Pancreas (tissue), 10 donors: ENCODE measurements at regions not wholly inside any gene's neighbourhood (a gene's known extent, or its start where the extent isn't known, plus 50 kb on each side); places are given as distances from the start of the nearest gene placed in this dataset.

ENCODE experiments used
- ATAC-seq, 4 donors: fragments of 200-7000 bp; cut with Tn5 transposase; one replicate each; pipeline versions ENCODE4 v1.8.0 to v1.9.1; 2020; ENCODE audit warnings: mild to moderate bottlenecking in 4 of 4, moderate library complexity in 4 of 4
- DNase-seq, 6 donors: peaks; one replicate each; pipeline ENCODE4 v3.0.0-alpha.2; 2020
- FAIRE-seq: peaks from 2 replicates; lab custom pipeline; 2012; peaks lifted over from hg19 to GRCh38; lab: Jason Lieb, UNC
- H3K27ac ChIP-seq, 4 donors: fragments of 200-600 bp; sonication (generic); 1 replicate in 3 of 4; 2 replicates in 1 of 4; pipeline versions ENCODE4 v1.5.0 to v1.8.0; 2020
- H3K27me3 ChIP-seq, 4 donors: fragments of 200-600 bp; one replicate each; pipeline ENCODE4 v1.8.0; 2021
- H3K36me3 ChIP-seq, 3 donors: fragments of 200-600 bp; sonication (generic) in 1 of 3; one replicate each; pipeline versions ENCODE4 v1.5.0 to v1.8.0; 2020 to 2021
- H3K4me1 ChIP-seq, 3 donors: fragments of 200-600 bp; one replicate each; pipeline ENCODE4 v1.8.0; 2021
- H3K4me3 ChIP-seq, 4 donors: fragments of 200-600 bp; sonication (generic) in 2 of 4; one replicate each; pipeline versions ENCODE4 v1.5.0 to v1.8.0; 2020 to 2021
- H3K9me3 ChIP-seq, 4 donors: fragments of 200-600 bp; one replicate each; pipeline ENCODE4 v1.8.0; 2021
- CTCF ChIP-seq, 4 donors: fragments of 200-600 bp; sonication (generic) in 3 of 4; IDR thresholded peaks; one replicate each; pipeline versions ENCODE4 v1.5.0 to v1.8.0; 2021; ENCODE audit warnings: antibody characterized with exemption in 4 of 4
- WGBS, 2 donors: extraction: QIAGEN DNeasy Blood & Tissue Kit; methylation state at CpG; one replicate each; pipeline ENCODE4 v1.1.7; 2013; 5-methylcytosine and 5-hydroxymethylcytosine counted together
- intact Hi-C, 3 donors: fragments of 100-400 bp; cut with DNase I; formaldehyde crosslinking; loops; one replicate each; pipeline versions ENCODE4 v1.11.1 to v1.14.2; 2022
- donor health status: healthy with polysubstance abuse.
- donor health status: DM: no; HTN: no; CAD: no; lungs with moderate emphysema.
- donor health status: DM: no; HTN: no; CAD: no.
- donor health status: control.
- donor health status: control.
- donor health status: Bipolar disorder and iron deficiency.
- donor health status: DM: yes; HTN: yes; CAD: no.
- donor health status: DM: no; HTN: no; CAD: no.
- donor health status: DM: no; HTN: no; CAD: no.
- donor health status: DM: yes; HTN: yes; CAD: no.

- 65 to 75% methylated on average over 9 of the region's 9 CpGs for WGBS, 2 donors
- Histone ChIP-seq H3K9me3 (no peaks in the 10 kb centered on the region), H3K4me1 (no peaks in the 10 kb centered on the region), H3K36me3 (no peaks in the 10 kb centered on the region), H3K27me3 (no peaks in the 10 kb centered on the region), H3K27ac (no peak overlapping the region), H3K4me3 (no peak overlapping the region)
- intact Hi-C loops: no loop called here
- FAIRE-seq: no peak
- DNase-seq: no peak
- no peak for ATAC-seq
- no peak for TF ChIP-seq CTCF (IDR thresholded peaks at IDR 0.05)
Measured at GRCh38 chr7:157086508-157087187, 52.1 kb upstream of the UBE3C start.

GRCh38 chr7:157087646-157088045 lies 51.1 kb upstream of the UBE3C start:
- Histone ChIP-seq H3K4me1 (no peaks in the 10 kb centered on the region), H3K36me3 (no peaks in the 10 kb centered on the region), H3K9me3 (no peaks in the 10 kb centered on the region), H3K4me3 (no peak overlapping the region), H3K27me3 (no peaks in the 10 kb centered on the region), H3K27ac (no peak overlapping the region)
- DNase-seq: no peak
- FAIRE-seq: no peak
- WGBS, 2 donors: 87 to 90% methylated on average over 24 of the region's 24 CpGs
- intact Hi-C loops: no loop called here
- ATAC-seq: no peak
- no peak for TF ChIP-seq CTCF (IDR thresholded peaks at IDR 0.05)

- Histone ChIP-seq H3K36me3 (no peaks in the 10 kb centered on the region), H3K27me3 (no peaks in the 10 kb centered on the region), H3K9me3 (no peaks in the 10 kb centered on the region), H3K27ac (no peak overlapping the region), H3K4me3 (no peak overlapping the region), H3K4me1 (no peaks in the 10 kb centered on the region)
- no peak for DNase-seq
- intact Hi-C loops: no loop called here
- TF ChIP-seq CTCF (IDR thresholded peaks at IDR 0.05): no peak
- WGBS, 2 donors: 75 to 80% methylated on average over 11 of the region's 11 CpGs
- no peak for ATAC-seq
- FAIRE-seq: no peak
Measured at GRCh38 chr7:157088136-157088535, 50.6 kb upstream of the UBE3C start.
